Suprapubic skin (tissue), 4 donors: ENCODE measurements at regions not wholly inside any gene's neighbourhood (a gene's known extent, or its start where the extent isn't known, plus 50 kb on each side); places are given as distances from the start of the nearest gene placed in this dataset.
"Not testable (repeated sequence)": the region's sequence is repeated elsewhere in the genome, so short reads cannot be mapped to it uniquely, and the experiment has no call there.

Experiments used
- CTCF ChIP-seq, 2 donors: fragments of 200-600 bp in 1 of 2; fragments of 450-650 bp in 1 of 2; sonication (generic) in 1 of 2; IDR thresholded peaks; one replicate each; pipeline ENCODE4 v1.5.1; 2016 to 2019; ENCODE audit warnings: antibody characterized with exemption in 2 of 2, mild to moderate bottlenecking in 1 of 2, moderate library complexity in 1 of 2
- POLR2A ChIP-seq, 2 donors: fragments of 450-650 bp; IDR thresholded peaks; one replicate each; pipeline ENCODE4 v1.6.1; 2017; ENCODE audit warnings: antibody characterized with exemption in 2 of 2, mild to moderate bottlenecking in 2 of 2, moderate library complexity in 2 of 2
- POLR2AphosphoS5 ChIP-seq, 3 donors: sonication (generic); formaldehyde crosslinking; IDR thresholded peaks; one replicate each; pipeline ENCODE4 v1.6.1; 2017; ENCODE audit warnings: antibody characterized with exemption in 3 of 3

- TF ChIP-seq CTCF, POLR2AphosphoS5, POLR2A (IDR thresholded peaks at IDR 0.05): not testable (repeated sequence)
Observed at GRCh38 chr7:29699723-29700122, 106.6 kb upstream of the WIPF3 start.
